Sigmoid colon (tissue), 6 donors: ENCODE measurements at regions not wholly inside any gene's neighbourhood (a gene's known extent, or its start where the extent isn't known, plus 50 kb on each side); places are given as distances from the start of the nearest gene placed in this dataset.

Source experiments
- DNase-seq: peaks from one replicate; pipeline ENCODE4 v3.0.0-alpha.2; 2019
- H3K27ac ChIP-seq, 4 donors: fragments of 200-600 bp; sonication (generic); one replicate each; pipeline ENCODE4 v1.5.1; 2016 to 2019; ENCODE audit warnings: mild to moderate bottlenecking in 1 of 4
- H3K27me3 ChIP-seq, 3 donors: fragments of 200-600 bp; sonication (generic); one replicate each; pipeline ENCODE4 v1.5.1; 2019; ENCODE audit warnings: mild to moderate bottlenecking in 1 of 3
- H3K36me3 ChIP-seq, 4 donors: fragments of 200-600 bp; sonication (generic); one replicate each; pipeline ENCODE4 v1.5.1; 2016 to 2019
- H3K4me1 ChIP-seq, 4 donors: fragments of 200-600 bp; sonication (generic); one replicate each; pipeline ENCODE4 v1.5.1; 2017 to 2019
- H3K4me3 ChIP-seq, 4 donors: fragments of 200-600 bp; sonication (generic); one replicate each; pipeline ENCODE4 v1.5.1; 2017 to 2019; ENCODE audit warnings: mild to moderate bottlenecking in 2 of 4, moderate library complexity in 1 of 4
- H3K9me3 ChIP-seq, 4 donors: fragments of 200-600 bp in 3 of 4; sonication (generic) in 3 of 4; one replicate each; pipeline versions ENCODE4 v1.5.1 to v1.6.1; 2013 to 2019
- CTCF ChIP-seq, 4 experiments: fragments of 450-650 bp in 3 of 4; fragments of 200-600 bp in 1 of 4; IDR thresholded peaks; one replicate each; pipeline ENCODE4 v1.5.1; 2016 to 2019; ENCODE audit warnings: antibody characterized with exemption in 4 of 4, mild to moderate bottlenecking in 3 of 4, moderate library complexity in 2 of 4
- EP300 ChIP-seq, 4 donors: sonication (generic); formaldehyde crosslinking; IDR thresholded peaks; one replicate each; pipeline ENCODE4 v1.6.1; 2017; ENCODE audit warnings: antibody characterized with exemption in 4 of 4
- POLR2A ChIP-seq, 2 donors: fragments of 450-650 bp; IDR thresholded peaks; one replicate each; pipeline ENCODE4 v1.6.1; 2016; ENCODE audit warnings: antibody characterized with exemption in 2 of 2, mild to moderate bottlenecking in 2 of 2, moderate library complexity in 2 of 2
- POLR2AphosphoS5 ChIP-seq, 4 donors: sonication (generic); formaldehyde crosslinking; IDR thresholded peaks; one replicate each; pipeline ENCODE4 v1.6.1; 2017; ENCODE audit warnings: antibody characterized with exemption in 4 of 4
- WGBS, 2 donors: extraction: QIAGEN DNeasy Blood & Tissue Kit; methylation state at CpG; one replicate each; pipeline ENCODE4 v1.1.7; 2013; 5-methylcytosine and 5-hydroxymethylcytosine counted together
- intact Hi-C: fragments of 100-400 bp; cut with DNase I; formaldehyde crosslinking; loops from one replicate; pipeline ENCODE4 v1.15.1; 2023
- donor health status: healthy with polysubstance abuse.
- donor health status: healthy.

GRCh38 chr6:15810618-15811017, 147.8 kb upstream of the DTNBP1 start:
- no peaks in the 10 kb centered on the region for H3K36me3 ChIP-seq
- WGBS, 2 donors, result 53 to 75% methylated on average over 1 of the region's 1 CpG
- DNase-seq, result no peak
- H3K4me1 ChIP-seq, result no peaks in the 10 kb centered on the region
- H3K4me3 ChIP-seq, result no peak overlapping the region
- TF ChIP-seq EP300 (IDR thresholded peaks at IDR 0.05) (no peak), POLR2AphosphoS5 (IDR thresholded peaks at IDR 0.05) (no peak), CTCF (IDR thresholded peaks at IDR 0.05) (no peak), POLR2A (IDR thresholded peaks at IDR 0.05) (no peak)
- no peak overlapping the region for H3K27ac ChIP-seq
- no peaks in the 10 kb centered on the region for H3K27me3 ChIP-seq
- intact Hi-C loops, result no loop called here
- H3K9me3 ChIP-seq, result no peaks in the 10 kb centered on the region

GRCh38 chr6:15809367-15809766, 146.5 kb upstream of the DTNBP1 start:
- DNase-seq, result no peak
- no peak for TF ChIP-seq EP300 (IDR thresholded peaks at IDR 0.05)
- no peak for TF ChIP-seq CTCF (IDR thresholded peaks at IDR 0.05)
- TF ChIP-seq POLR2AphosphoS5 (IDR thresholded peaks at IDR 0.05), result no peak
- no peak for TF ChIP-seq POLR2A (IDR thresholded peaks at IDR 0.05)
- WGBS, 2 donors, result 89 to 91% methylated on average over 2 of the region's 2 CpGs
- no peaks in the 10 kb centered on the region for H3K9me3 ChIP-seq
- H3K4me1 ChIP-seq, result no peaks in the 10 kb centered on the region
- H3K27me3 ChIP-seq, result no peaks in the 10 kb centered on the region
- H3K36me3 ChIP-seq, result no peaks in the 10 kb centered on the region
- H3K27ac ChIP-seq, result no peak overlapping the region
- intact Hi-C loops, result no loop called here
- H3K4me3 ChIP-seq, result no peak overlapping the region

- H3K4me1 ChIP-seq, result no peaks in the 10 kb centered on the region
- H3K36me3 ChIP-seq, result no peaks in the 10 kb centered on the region
- H3K9me3 ChIP-seq, result no peaks in the 10 kb centered on the region
- 69 to 70% methylated on average over 13 of the region's 13 CpGs for WGBS, 2 donors
- no peaks in the 10 kb centered on the region for H3K27me3 ChIP-seq
- TF ChIP-seq CTCF (IDR thresholded peaks at IDR 0.05) (no peak), POLR2AphosphoS5 (IDR thresholded peaks at IDR 0.05) (no peak), EP300 (IDR thresholded peaks at IDR 0.05) (no peak)
- no peak for DNase-seq
- intact Hi-C loops, result no loop called here
- no peak overlapping the region for H3K4me3 ChIP-seq
- no peak overlapping the region for H3K27ac ChIP-seq
Observed at GRCh38 chr6:15804164-15805154, 141.6 kb upstream of the DTNBP1 start.

GRCh38 chr6:15802466-15802865, 139.6 kb upstream of the DTNBP1 start:
- Histone ChIP-seq H3K36me3 (no peaks in the 10 kb centered on the region), H3K27me3 (no peaks in the 10 kb centered on the region), H3K4me3 (no peak overlapping the region), H3K9me3 (no peaks in the 10 kb centered on the region), H3K4me1 (no peaks in the 10 kb centered on the region), H3K27ac (no peak overlapping the region)
- DNase-seq, result no peak
- WGBS, 2 donors, result 85 to 88% methylated on average over 5 of the region's 5 CpGs
- intact Hi-C loops, result no loop called here
- TF ChIP-seq EP300 (IDR thresholded peaks at IDR 0.05) (no peak), CTCF (IDR thresholded peaks at IDR 0.05) (no peak), POLR2A (IDR thresholded peaks at IDR 0.05) (no peak), POLR2AphosphoS5 (IDR thresholded peaks at IDR 0.05) (no peak)
